DMS114 treated with DMSO at 0.1 percent for 48 hours (cell line): ENCODE measurements at regions not wholly inside any gene's neighbourhood (a gene's known extent, or its start where the extent isn't known, plus 50 kb on each side); places are given as distances from the start of the nearest gene placed in this dataset.

Experiments
- DNase-seq: peaks from one replicate; lab custom pipeline; 2025; ENCODE audit not compliant: unreplicated experiment; lab: John Stamatoyannopoulos, UW

- no peak for DNase-seq
Measured at GRCh38 chr22:47553436-47553835, 791.0 kb downstream of the TBC1D22A start.

- no peak for DNase-seq
Measured at GRCh38 chr22:47552541-47553205, 790.2 kb downstream of the TBC1D22A start.

GRCh38 chr22:47552024-47552423 is 789.6 kb downstream of the TBC1D22A start:
- DNase-seq = no peak

GRCh38 chr22:47551431-47551775 is 789.0 kb downstream of the TBC1D22A start:
- DNase-seq = no peak

GRCh38 chr22:47550524-47551430 is 788.3 kb downstream of the TBC1D22A start:
- no peak for DNase-seq

- no peak for DNase-seq
Measured at GRCh38 chr22:47549741-47550340, 787.4 kb downstream of the TBC1D22A start.

- no peak for DNase-seq
Measured at GRCh38 chr22:47548953-47549740, 786.7 kb downstream of the TBC1D22A start.

- DNase-seq = no peak
Measured at GRCh38 chr22:47547881-47548650, 785.6 kb downstream of the TBC1D22A start.

- DNase-seq = no peak
Measured at GRCh38 chr22:47547239-47547661, 784.8 kb downstream of the TBC1D22A start.

GRCh38 chr22:47544696-47545095 is 782.2 kb downstream of the TBC1D22A start:
- DNase-seq = no peak

- DNase-seq = no peak
Measured at GRCh38 chr22:47543447-47543846, 781.0 kb downstream of the TBC1D22A start.

GRCh38 chr22:47540011-47540410 is 777.6 kb downstream of the TBC1D22A start:
- DNase-seq = no peak

GRCh38 chr22:47539374-47539773 is 776.9 kb downstream of the TBC1D22A start:
- no peak for DNase-seq

- DNase-seq = no peak
Measured at GRCh38 chr22:47535681-47536080, 773.2 kb downstream of the TBC1D22A start.

GRCh38 chr22:47534804-47535410 is 772.5 kb downstream of the TBC1D22A start:
- DNase-seq = no peak

- no peak for DNase-seq
Measured at GRCh38 chr22:47533961-47534803, 771.7 kb downstream of the TBC1D22A start.

- no peak for DNase-seq
Measured at GRCh38 chr22:47517062-47517461, 754.6 kb downstream of the TBC1D22A start.

GRCh38 chr22:47515384-47516125 is 753.1 kb downstream of the TBC1D22A start:
- no peak for DNase-seq
